Adrenal gland (tissue), 5 donors: ENCODE measurements at regions not wholly inside any gene's neighbourhood (a gene's known extent, or its start where the extent isn't known, plus 50 kb on each side); places are given as distances from the start of the nearest gene placed in this dataset.

Source experiments
- POLR2A ChIP-seq, 2 donors: fragments of 450-650 bp; IDR thresholded peaks; one replicate each; pipeline ENCODE4 v1.6.1; 2017; ENCODE audit warnings: antibody characterized with exemption in 2 of 2, mild to moderate bottlenecking in 2 of 2, moderate library complexity in 1 of 2
- TF ChIP-seq, protein P1 (sequence below), 6 experiments: fragments of 450-650 bp in 4 of 6; fragments of 200-600 bp in 2 of 6; sonication (generic) in 1 of 6; IDR thresholded peaks; 1 replicate in 5 of 6; 2 replicates in 1 of 6; pipeline versions ENCODE4 v1.5.1 to v1.8.0; 2016 to 2021; ENCODE audit warnings: antibody characterized with exemption in 6 of 6, mild to moderate bottlenecking in 2 of 6, moderate library complexity in 1 of 6
- donor health status: DM: no; HTN: no; CAD: no.

DNA sequence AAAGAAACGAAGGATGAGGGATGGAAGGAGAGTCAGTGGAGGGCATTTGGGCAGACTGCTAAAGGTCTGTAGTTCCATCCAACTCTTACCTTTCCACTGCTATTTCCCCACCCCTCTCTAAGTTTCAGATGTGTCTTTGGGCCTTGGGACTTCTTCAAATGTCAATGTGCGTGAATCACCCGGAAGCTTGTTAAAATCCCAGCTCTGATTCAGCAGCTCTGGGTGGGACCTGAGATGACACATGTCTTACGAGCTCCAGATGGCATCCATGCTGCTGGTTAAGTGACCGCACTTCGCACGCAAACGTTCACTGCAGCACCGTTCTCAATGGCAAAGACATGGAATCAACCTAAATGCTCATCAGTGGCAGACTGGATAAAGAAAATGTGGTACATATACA lies 309.9 kb downstream of the VRK1 start:
- TF ChIP-seq, protein P1, sequence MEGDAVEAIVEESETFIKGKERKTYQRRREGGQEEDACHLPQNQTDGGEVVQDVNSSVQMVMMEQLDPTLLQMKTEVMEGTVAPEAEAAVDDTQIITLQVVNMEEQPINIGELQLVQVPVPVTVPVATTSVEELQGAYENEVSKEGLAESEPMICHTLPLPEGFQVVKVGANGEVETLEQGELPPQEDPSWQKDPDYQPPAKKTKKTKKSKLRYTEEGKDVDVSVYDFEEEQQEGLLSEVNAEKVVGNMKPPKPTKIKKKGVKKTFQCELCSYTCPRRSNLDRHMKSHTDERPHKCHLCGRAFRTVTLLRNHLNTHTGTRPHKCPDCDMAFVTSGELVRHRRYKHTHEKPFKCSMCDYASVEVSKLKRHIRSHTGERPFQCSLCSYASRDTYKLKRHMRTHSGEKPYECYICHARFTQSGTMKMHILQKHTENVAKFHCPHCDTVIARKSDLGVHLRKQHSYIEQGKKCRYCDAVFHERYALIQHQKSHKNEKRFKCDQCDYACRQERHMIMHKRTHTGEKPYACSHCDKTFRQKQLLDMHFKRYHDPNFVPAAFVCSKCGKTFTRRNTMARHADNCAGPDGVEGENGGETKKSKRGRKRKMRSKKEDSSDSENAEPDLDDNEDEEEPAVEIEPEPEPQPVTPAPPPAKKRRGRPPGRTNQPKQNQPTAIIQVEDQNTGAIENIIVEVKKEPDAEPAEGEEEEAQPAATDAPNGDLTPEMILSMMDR (IDR thresholded peaks at IDR 0.05): no peak
- TF ChIP-seq POLR2A (IDR thresholded peaks at IDR 0.05): no peak
